Mononuclear cell (primary cell): ENCODE measurements at regions not wholly inside any gene's neighbourhood (a gene's known extent, or its start where the extent isn't known, plus 50 kb on each side); places are given as distances from the start of the nearest gene placed in this dataset.

Experiments used
- H3K27me3 ChIP-seq: 2 replicates; pipeline ENCODE4 v1.6.0; 2011; ENCODE audit warnings: low read length, control low read depth; ENCODE audit not compliant: insufficient read depth
- H3K4me1 ChIP-seq: 2 replicates; pipeline ENCODE4 v1.5.1; 2011; ENCODE audit warnings: mild to moderate bottlenecking, low read length, control low read depth; ENCODE audit not compliant: insufficient read depth
- H3K4me3 ChIP-seq: 2 replicates; pipeline ENCODE4 v1.5.1; 2011; ENCODE audit warnings: mild to moderate bottlenecking, low read length, moderate library complexity
- H3K9me3 ChIP-seq: 2 replicates; pipeline ENCODE4 v1.5.1; 2011; ENCODE audit warnings: low read depth, mild to moderate bottlenecking, control low read depth, low read length

DNA sequence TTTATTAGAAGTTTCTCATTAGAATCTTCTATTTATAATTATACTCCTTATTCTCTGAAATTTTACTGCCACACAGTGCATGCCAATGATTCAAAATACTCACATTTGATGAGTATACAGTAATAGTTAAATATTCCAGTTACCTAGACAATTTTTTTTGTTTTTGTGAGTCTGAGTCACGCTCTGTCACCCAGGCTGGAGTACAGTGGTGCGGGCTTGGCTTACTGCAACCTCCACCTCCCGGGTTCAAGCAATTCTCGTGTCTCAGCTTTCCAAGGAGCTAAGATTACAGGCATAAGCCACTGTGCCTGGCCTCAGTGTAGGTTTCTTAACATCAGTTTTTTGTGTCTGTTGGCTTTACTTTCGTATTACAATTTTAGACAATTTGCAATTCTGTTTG is 87.1 kb downstream of the ZNF486 start:
- Histone ChIP-seq H3K9me3 (no peaks in the 10 kb centered on the region), H3K27me3 (no peaks in the 10 kb centered on the region), H3K4me3 (no peak overlapping the region)

DNA sequence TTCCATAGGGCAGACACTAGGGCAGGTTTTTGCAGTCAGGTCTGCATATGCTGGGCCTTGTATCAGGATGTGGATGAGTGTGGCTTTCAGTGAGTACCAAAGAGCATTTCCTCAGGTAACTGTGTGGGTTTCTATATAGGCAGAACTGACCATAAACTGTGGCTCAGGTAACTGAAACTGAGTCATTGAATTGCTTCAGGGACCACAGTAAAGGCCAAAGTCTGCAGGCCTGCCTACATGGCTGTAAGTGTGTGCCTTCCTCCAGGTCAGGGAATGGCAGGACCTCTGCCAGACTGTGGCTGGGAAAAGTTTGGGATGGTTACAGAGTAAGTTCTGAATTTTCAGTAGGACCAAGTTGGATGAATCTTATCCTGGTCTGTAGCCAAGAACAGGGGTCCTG is 85.6 kb downstream of the ZNF486 start:
- H3K9me3 ChIP-seq = no peaks in the 10 kb centered on the region
- no peaks in the 10 kb centered on the region for H3K4me1 ChIP-seq
- no peaks in the 10 kb centered on the region for H3K27me3 ChIP-seq
- H3K4me3 ChIP-seq = no peak overlapping the region

More for the DNA sequence above, 87.1 kb downstream of the ZNF486 start:
- H3K4me1 ChIP-seq = no peaks in the 10 kb centered on the region

DNA sequence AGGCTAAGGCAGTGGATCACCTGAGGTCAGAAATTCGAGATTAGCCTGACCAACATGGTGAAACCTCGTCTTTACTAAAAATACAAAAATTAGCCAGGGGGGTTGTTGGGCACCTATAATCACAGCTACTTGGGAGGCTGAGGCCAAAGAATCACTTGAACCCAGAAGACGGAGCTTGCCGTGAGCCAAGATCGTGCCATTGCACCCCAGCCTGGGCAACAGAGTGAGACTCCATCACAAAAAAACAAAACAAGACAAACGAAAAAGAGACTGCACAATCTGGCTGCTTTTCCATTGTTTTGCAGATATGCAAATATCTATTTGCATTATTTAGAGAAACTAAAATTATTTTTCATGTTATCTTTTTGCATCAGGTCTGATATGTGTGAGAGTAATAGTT is 83.6 kb downstream of the ZNF486 start:
- Histone ChIP-seq H3K9me3 (no peaks in the 10 kb centered on the region), H3K27me3 (no peaks in the 10 kb centered on the region), H3K4me1 (no peaks in the 10 kb centered on the region), H3K4me3 (no peak overlapping the region)

DNA sequence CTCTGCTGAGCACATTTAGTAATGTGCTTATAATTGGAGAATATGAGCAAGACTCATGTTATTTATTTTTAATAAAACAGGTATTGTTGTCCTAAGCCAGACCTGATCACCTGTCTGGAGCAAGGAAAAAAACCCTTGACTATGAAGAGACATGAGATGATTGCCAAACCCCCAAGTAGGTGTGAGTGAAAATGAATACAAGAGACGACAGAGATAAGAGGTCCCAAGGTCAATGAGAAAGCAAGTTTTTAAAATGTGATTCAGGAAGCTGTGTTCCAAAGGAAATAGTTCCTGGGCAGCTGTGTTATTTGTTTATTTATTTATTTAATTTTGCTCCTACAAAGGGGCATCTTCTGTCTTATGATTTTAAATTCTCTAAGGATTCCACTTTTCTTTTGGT is 83.1 kb downstream of the ZNF486 start:
- H3K9me3 ChIP-seq = no peaks in the 10 kb centered on the region
- H3K27me3 ChIP-seq = no peaks in the 10 kb centered on the region

More for the DNA sequence above, 83.1 kb downstream of the ZNF486 start:
- Histone ChIP-seq H3K4me3 (no peak overlapping the region), H3K4me1 (no peaks in the 10 kb centered on the region)
